Tibial nerve (tissue), 4 donors: ENCODE measurements at regions not wholly inside any gene's neighbourhood (a gene's known extent, or its start where the extent isn't known, plus 50 kb on each side); places are given as distances from the start of the nearest gene placed in this dataset.

Source experiments
- DNase-seq, 2 donors: peaks; one replicate each; pipeline ENCODE4 v3.0.0-alpha.2; 2019; ENCODE audit warnings: low spot score in 2 of 2
- H3K27ac ChIP-seq, 4 donors: fragments of 200-600 bp; sonication (generic) in 3 of 4; one replicate each; pipeline ENCODE4 v1.5.1; 2017 to 2019; ENCODE audit warnings: mild to moderate bottlenecking in 1 of 4
- H3K27me3 ChIP-seq, 2 donors: fragments of 200-600 bp; sonication (generic) in 1 of 2; one replicate each; pipeline versions ENCODE4 v1.5.1 to v1.6.0; 2017 to 2019
- H3K36me3 ChIP-seq, 3 donors: fragments of 200-600 bp; sonication (generic); one replicate each; pipeline ENCODE4 v1.5.1; 2018 to 2019
- H3K4me1 ChIP-seq, 4 donors: fragments of 200-600 bp; sonication (generic) in 3 of 4; one replicate each; pipeline ENCODE4 v1.5.1; 2017 to 2019
- H3K4me3 ChIP-seq, 4 donors: fragments of 200-600 bp; sonication (generic) in 3 of 4; one replicate each; pipeline ENCODE4 v1.5.1; 2017 to 2019; ENCODE audit warnings: mild to moderate bottlenecking in 1 of 4, moderate library complexity in 1 of 4
- H3K9me3 ChIP-seq, 4 donors: fragments of 200-600 bp; sonication (generic) in 3 of 4; one replicate each; pipeline ENCODE4 v1.5.1; 2017 to 2019
- EP300 ChIP-seq, 2 donors: sonication (generic); formaldehyde crosslinking; IDR thresholded peaks; one replicate each; pipeline ENCODE4 v1.6.1; 2017; ENCODE audit warnings: antibody characterized with exemption in 2 of 2, mild to moderate bottlenecking in 1 of 2
- POLR2A ChIP-seq, 2 donors: fragments of 450-650 bp; IDR thresholded peaks; one replicate each; pipeline ENCODE4 v1.6.1; 2017; ENCODE audit warnings: antibody characterized with exemption in 2 of 2, mild to moderate bottlenecking in 2 of 2, moderate library complexity in 2 of 2
- WGBS, 2 donors: methylation state at CpG; one replicate each; pipeline ENCODE4 v1.1.5; 2018; 5-methylcytosine and 5-hydroxymethylcytosine counted together
- TF ChIP-seq, protein P1 (sequence below), 5 experiments: fragments of 200-600 bp in 3 of 5; fragments of 450-650 bp in 2 of 5; sonication (generic) in 3 of 5; IDR thresholded peaks; one replicate each; pipeline ENCODE4 v1.5.1; 2016 to 2019; ENCODE audit warnings: antibody characterized with exemption in 5 of 5, mild to moderate bottlenecking in 3 of 5, moderate library complexity in 2 of 5

DNA sequence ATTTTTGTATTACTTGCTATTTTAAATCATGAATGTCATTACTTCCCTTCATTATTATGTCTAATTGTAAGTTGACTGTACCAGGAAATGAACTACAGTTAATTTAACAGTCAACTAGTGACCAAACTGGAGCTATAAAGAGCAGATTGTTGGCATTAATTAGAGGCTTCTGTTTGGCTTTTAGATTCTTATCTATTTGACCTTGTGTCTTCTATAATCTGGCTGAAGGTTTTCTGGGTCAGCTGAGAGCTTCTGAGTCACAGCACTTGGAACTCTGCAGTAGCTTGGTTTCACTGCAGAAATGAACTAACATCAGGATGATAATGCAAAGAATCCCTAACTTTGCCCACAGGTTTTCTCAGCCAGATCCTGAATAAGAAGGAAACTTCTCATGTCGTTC lies 169.2 kb upstream of the LEF1 start:
- Histone ChIP-seq H3K27me3 (no peaks in the 10 kb centered on the region), H3K4me3 (no peak overlapping the region)

DNA sequence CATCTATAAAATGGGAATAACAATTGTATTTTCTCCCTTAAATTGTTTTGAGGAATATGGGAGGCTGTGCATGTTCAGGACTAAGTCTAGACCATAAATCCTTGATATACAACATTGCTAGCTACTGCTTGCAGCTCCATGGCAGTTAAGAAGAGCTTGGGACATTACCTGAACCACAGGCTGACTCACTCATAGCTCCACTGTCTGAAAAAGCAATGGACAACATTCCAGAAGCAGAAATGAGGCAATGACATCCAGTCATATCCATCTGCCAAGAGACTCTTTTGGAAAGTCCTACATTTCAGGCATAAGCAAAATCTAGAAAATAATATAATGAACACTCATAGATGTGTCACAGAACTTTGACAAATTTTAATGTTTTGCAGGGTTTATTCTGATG lies 167.3 kb upstream of the LEF1 start:
- Histone ChIP-seq H3K36me3 (no peaks in the 10 kb centered on the region), H3K4me3 (no peak overlapping the region), H3K27me3 (no peaks in the 10 kb centered on the region), H3K4me1 (no peaks in the 10 kb centered on the region), H3K27ac (no peak overlapping the region), H3K9me3 (no peaks in the 10 kb centered on the region)
- no peak for TF ChIP-seq POLR2A (IDR thresholded peaks at IDR 0.05)
- TF ChIP-seq, protein P1, sequence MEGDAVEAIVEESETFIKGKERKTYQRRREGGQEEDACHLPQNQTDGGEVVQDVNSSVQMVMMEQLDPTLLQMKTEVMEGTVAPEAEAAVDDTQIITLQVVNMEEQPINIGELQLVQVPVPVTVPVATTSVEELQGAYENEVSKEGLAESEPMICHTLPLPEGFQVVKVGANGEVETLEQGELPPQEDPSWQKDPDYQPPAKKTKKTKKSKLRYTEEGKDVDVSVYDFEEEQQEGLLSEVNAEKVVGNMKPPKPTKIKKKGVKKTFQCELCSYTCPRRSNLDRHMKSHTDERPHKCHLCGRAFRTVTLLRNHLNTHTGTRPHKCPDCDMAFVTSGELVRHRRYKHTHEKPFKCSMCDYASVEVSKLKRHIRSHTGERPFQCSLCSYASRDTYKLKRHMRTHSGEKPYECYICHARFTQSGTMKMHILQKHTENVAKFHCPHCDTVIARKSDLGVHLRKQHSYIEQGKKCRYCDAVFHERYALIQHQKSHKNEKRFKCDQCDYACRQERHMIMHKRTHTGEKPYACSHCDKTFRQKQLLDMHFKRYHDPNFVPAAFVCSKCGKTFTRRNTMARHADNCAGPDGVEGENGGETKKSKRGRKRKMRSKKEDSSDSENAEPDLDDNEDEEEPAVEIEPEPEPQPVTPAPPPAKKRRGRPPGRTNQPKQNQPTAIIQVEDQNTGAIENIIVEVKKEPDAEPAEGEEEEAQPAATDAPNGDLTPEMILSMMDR (IDR thresholded peaks at IDR 0.05) = no peak
- no peak for TF ChIP-seq EP300 (IDR thresholded peaks at IDR 0.05)
- DNase-seq = no peak

More for the DNA sequence above, 169.2 kb upstream of the LEF1 start:
- Histone ChIP-seq H3K27ac (no peak overlapping the region), H3K9me3 (no peaks in the 10 kb centered on the region), H3K4me1 (peaks cover 0 to 9% (median 0%) of the 10 kb centered on the region in 4 donors), H3K36me3 (no peaks in the 10 kb centered on the region)
- DNase-seq = no peak
- TF ChIP-seq POLR2A (IDR thresholded peaks at IDR 0.05) = no peak
- TF ChIP-seq, protein P1 (IDR thresholded peaks at IDR 0.05) = no peak
- TF ChIP-seq EP300 (IDR thresholded peaks at IDR 0.05) = no peak
- 19 to 27% methylated on average over 1 of the region's 1 CpG for WGBS, 2 donors

DNA sequence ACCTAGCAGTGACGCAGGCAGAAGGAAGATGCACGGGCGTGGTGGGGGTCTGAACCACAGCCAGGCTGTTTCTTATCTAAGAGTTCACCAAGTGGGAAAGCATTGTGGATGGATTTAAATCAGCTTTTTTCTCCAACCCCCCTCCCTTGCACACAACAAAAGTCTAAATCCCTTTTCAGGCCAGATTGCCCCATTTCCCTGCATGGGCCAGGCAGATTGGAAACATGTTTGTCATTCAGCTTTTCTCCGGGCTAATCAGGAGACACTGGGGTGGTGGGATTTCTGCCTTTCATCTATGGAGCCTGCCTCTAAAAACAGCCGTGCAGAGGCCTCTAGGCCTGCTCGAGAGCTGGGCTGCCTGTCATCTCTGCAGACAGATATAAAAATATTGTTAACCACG lies 166.3 kb upstream of the LEF1 start:
- Histone ChIP-seq H3K4me1 (no peaks in the 10 kb centered on the region), H3K27me3 (no peaks in the 10 kb centered on the region), H3K36me3 (no peaks in the 10 kb centered on the region), H3K4me3 (no peak overlapping the region), H3K9me3 (no peaks in the 10 kb centered on the region), H3K27ac (no peak overlapping the region)
- 88 to 89% methylated on average over 7 of the region's 7 CpGs for WGBS, 2 donors
- TF ChIP-seq EP300 (IDR thresholded peaks at IDR 0.05) = no peak
- no peak for TF ChIP-seq POLR2A (IDR thresholded peaks at IDR 0.05)
- TF ChIP-seq, protein P1 (IDR thresholded peaks at IDR 0.05) = no peak
- DNase-seq = no peak

DNA sequence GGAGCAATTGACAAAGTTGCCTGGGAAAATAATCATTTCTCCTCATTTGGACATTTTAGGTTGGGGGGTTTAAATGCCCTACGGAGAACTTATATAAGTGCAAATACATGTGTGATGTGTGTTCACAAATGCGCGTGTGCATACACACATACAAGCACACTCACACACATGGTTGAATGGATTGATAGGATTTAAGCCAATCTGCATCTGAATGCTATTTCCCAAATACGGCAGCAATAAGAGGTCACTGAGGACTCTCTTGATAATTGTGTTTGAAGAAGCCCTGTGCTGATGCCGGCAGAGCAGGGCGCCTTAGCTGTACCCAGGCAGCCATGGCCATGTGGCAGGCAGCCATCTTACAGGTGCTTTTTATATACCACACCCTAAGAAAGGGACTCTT lies 165.3 kb upstream of the LEF1 start:
- H3K9me3 ChIP-seq = no peaks in the 10 kb centered on the region
- WGBS, 2 donors = 82 to 84% methylated on average over 6 of the region's 6 CpGs

DNA sequence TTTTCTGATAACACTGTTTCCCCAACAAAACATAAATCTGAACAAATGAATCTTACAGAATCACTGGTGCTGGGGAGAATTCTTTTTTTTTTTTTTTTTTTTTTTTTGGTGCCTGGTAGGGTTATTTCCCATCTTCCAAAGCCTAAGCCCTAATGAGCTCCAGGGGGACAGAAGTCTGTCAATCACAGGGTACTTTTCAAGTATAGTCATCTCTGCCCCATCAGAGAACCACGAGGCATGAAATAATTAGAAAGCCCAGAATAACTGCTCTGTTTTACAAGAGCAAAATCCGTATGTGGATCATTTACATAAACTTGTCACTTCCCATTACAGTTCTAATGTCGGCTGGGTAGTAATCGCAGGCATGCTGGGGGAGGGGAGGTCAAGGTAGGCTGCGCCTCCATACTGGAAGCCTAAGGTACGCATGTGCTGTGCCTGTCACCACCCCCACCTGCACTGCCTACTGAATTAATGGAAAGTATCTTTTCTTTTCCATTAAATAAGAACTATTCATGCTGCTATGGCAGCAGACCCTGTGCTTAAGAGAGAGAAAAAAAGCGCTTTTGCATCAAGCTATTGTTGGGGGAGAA lies 164.7 kb upstream of the LEF1 start:
- TF ChIP-seq POLR2A (IDR thresholded peaks at IDR 0.05) (no peak), EP300 (IDR thresholded peaks at IDR 0.05) (no peak)
- TF ChIP-seq, protein P1 (IDR thresholded peaks at IDR 0.05) = no peak
- Histone ChIP-seq H3K4me1 (no peaks in the 10 kb centered on the region), H3K4me3 (no peak overlapping the region), H3K27me3 (no peaks in the 10 kb centered on the region), H3K27ac (no peak overlapping the region), H3K36me3 (no peaks in the 10 kb centered on the region), H3K9me3 (no peaks in the 10 kb centered on the region)
- no peak for DNase-seq
- WGBS, 2 donors = 71 to 77% methylated on average over 7 of the region's 7 CpGs

More for the DNA sequence above, 165.3 kb upstream of the LEF1 start:
- TF ChIP-seq POLR2A (IDR thresholded peaks at IDR 0.05) = no peak
- TF ChIP-seq EP300 (IDR thresholded peaks at IDR 0.05) = no peak
- TF ChIP-seq, protein P1 (IDR thresholded peaks at IDR 0.05) = no peak
- no peak for DNase-seq
- no peak overlapping the region for H3K27ac ChIP-seq
- no peaks in the 10 kb centered on the region for H3K36me3 ChIP-seq
- no peak overlapping the region for H3K4me3 ChIP-seq
- H3K27me3 ChIP-seq = no peaks in the 10 kb centered on the region
- H3K4me1 ChIP-seq = no peaks in the 10 kb centered on the region
